Kasumi-1 (cell line): ENCODE measurements at regions not wholly inside any gene's neighbourhood (a gene's known extent, or its start where the extent isn't known, plus 50 kb on each side); places are given as distances from the start of the nearest gene placed in this dataset.
A peak's percentile ranks its signal among the peaks of the same experiment; 100 is the strongest.

Source experiments
- DNase-seq, 2 experiments: peaks; one replicate each; lab custom pipeline; 2025; lab: John Stamatoyannopoulos, UW

- no peak for DNase-seq
Measured at GRCh38 chr2:134770702-134771101, 51.9 kb upstream of the TMEM163 start.

GRCh38 chr2:134771313-134771801, 52.6 kb upstream of the TMEM163 start:
- no peak for DNase-seq

GRCh38 chr2:134772493-134773169, 53.8 kb upstream of the TMEM163 start:
- DNase-seq = no peak

- DNase-seq = no peak
Measured at GRCh38 chr2:134773335-134773734, 54.5 kb upstream of the TMEM163 start.

- DNase-seq = no peak
Measured at GRCh38 chr2:134773759-134774742, 55.3 kb upstream of the TMEM163 start.

GRCh38 chr2:134774786-134775641, 56.2 kb upstream of the TMEM163 start:
- no peak for DNase-seq

- DNase-seq = no peak
Measured at GRCh38 chr2:134776836-134777235, 58.0 kb upstream of the TMEM163 start.

GRCh38 chr2:134777593-134777992, 58.8 kb upstream of the TMEM163 start:
- DNase-seq = no peak

GRCh38 chr2:134778372-134778771, 59.6 kb upstream of the TMEM163 start:
- DNase-seq = no peak

- no peak for DNase-seq
Measured at GRCh38 chr2:134780972-134781371, 57.4 kb upstream of the ACMSD start.

GRCh38 chr2:134782107-134782506, 56.3 kb upstream of the ACMSD start:
- no peak for DNase-seq

GRCh38 chr2:134782792-134783191, 55.6 kb upstream of the ACMSD start:
- peak; percentile 94 to 95 for DNase-seq

GRCh38 chr2:134783912-134784311, 54.5 kb upstream of the ACMSD start:
- peak; percentile 92 to 94 for DNase-seq

- peak in 1 of 2 experiments; percentile 8 for DNase-seq
Measured at GRCh38 chr2:134785659-134786430, 52.6 kb upstream of the ACMSD start.

GRCh38 chr2:134788417-134788816, 50.0 kb upstream of the ACMSD start:
- DNase-seq = no peak
